HG03520 (cell line): ENCODE measurements at regions not wholly inside any gene's neighbourhood (a gene's known extent, or its start where the extent isn't known, plus 50 kb on each side); places are given as distances from the start of the nearest gene placed in this dataset.
"Not testable (repeated sequence)": the region's sequence is repeated elsewhere in the genome, so short reads cannot be mapped to it uniquely, and the experiment has no call there.

Experiments
- ATAC-seq: cut with Tn5 transposase; IDR thresholded peaks from one replicate; pipeline ENCODE4 v1.9.1; 2021; ENCODE audit warnings: mild to moderate bottlenecking, moderate library complexity; ENCODE audit not compliant: unreplicated experiment

DNA sequence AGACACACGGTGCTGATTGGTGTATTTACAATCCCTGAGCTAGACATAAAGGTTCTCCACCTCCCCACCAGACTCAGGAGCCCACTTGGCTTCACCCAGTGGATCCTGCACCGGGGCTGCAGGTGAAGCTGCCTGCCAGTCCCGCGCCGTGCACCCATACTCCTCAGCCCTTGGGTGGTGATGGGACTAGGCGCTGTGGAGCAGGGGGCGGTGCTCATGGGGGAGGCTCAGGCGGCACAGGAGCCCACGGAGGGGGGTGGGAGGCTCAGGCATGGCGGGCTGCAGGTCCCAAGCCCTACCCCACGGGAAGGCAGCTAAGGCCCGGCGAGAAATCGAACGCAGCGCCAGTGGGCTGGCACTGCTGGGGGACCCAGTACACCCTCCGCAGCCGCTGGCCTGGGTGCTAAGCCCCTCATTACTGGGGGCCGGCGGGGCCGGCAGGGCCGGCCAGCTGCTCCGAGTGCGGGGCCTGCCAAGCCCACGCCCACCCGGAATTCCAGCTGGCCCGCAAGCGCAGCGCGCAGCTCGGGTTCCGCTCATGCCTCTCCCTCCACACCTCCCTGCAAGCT lies 1447.2 kb downstream of the RAPGEF2 start:
- ATAC-seq: not testable (repeated sequence)

DNA sequence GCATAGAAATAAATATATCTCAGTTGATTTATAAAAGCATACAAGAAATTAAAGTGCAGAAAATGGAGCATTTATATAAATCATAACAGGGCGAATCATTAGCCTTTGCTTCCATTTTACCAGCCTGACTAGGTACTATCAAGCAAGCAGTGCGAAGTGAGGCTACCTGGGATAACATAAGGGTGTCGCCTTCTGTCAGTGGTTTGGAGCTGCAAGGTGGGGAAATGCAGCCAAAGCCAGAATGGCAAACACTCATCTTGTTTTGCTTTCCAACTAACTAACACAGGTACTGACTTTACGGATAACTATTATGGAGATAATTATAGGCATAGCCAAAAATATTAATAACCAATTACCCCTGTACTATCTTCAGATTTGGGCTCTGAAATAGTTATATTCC lies 1459.8 kb downstream of the RAPGEF2 start:
- no peak for ATAC-seq

DNA sequence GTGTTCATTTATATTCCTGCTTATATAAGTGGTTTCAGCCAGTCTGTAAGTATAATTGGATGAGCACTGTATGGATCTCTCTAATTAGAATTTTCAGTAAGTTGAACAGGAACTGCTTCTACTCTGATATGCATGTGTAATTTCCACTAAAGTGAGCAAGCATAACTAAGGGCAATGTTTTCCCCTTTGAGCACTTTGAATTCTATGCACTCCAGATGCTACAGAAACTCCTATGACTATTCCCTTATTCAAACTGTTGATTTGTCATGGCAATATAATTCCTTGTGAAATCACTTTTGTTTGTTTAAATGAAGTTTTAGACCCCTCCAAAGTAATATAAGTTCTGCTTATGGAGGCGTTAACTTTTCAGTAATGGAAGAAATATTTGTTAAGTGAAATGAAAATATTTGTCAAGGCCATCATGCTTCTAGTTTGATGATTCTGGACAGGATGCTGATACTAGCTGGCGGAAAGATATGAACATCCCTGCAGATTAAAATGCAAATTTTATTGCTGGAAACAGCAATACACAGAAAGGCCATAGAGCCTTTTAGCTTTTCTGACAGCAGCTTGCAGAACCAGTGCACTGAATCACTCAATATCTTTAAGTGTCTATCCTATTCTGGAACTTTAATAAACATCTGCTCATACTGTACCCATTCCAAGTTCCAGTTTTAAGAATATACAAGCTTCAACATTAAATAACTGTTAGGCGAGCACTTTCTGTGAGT lies 1460.8 kb downstream of the RAPGEF2 start:
- no peak for ATAC-seq

DNA sequence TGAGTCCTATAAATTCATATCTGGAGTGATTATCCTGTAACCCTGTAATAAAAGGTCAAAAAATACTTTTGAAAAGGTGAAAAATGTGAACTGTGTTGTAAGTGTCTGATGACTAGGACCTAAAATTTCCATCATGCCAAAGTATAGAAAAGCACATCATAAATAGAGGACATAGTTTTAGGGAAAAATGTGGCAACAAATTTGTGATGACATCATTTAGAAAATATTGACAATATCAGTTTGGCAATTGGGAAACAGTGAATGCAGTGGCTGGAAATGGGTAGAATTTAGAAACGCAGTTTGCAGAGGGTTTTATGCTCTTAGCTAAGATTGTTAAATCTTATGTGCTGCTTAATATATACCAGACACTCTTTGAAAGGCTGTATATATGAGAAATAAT lies 1464.8 kb downstream of the RAPGEF2 start:
- no peak for ATAC-seq

DNA sequence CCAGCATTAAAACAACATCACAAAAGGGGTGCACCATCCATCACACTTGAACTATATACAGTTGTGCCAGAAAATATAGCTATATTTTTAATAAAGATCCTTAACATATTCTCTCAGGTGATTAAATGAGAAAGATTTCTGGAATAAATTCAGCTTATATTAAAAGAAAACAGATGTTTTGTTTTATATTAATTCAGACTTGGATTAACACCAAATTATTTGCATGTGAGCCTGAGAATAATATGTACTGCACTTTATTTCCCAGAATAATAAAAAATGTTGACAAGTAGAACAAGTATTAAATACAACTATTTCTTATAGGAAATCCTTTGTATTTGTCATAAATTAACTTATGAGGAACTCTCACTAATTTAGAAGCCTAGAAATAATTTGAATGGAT lies 1467.4 kb downstream of the RAPGEF2 start:
- no peak for ATAC-seq

DNA sequence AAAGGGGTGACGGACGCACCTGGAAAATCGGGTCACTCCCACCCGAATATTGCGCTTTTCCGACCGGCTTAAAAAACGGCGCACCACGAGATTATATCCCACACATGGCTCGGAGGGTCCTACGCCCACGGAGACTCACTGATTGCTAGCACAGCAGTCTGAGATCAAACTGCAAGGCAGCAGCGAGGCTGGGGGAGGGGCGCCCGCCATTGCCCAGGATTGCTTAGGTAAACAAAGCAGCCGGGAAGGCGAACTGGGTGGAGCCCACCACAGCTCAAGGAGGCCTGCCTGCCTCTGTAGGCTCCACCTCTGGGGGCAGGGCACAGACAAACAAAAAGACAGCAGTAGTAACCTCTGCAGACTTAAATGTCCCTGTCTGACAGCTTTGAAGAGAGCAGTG lies 1471.4 kb downstream of the RAPGEF2 start:
- not testable (repeated sequence) for ATAC-seq

DNA sequence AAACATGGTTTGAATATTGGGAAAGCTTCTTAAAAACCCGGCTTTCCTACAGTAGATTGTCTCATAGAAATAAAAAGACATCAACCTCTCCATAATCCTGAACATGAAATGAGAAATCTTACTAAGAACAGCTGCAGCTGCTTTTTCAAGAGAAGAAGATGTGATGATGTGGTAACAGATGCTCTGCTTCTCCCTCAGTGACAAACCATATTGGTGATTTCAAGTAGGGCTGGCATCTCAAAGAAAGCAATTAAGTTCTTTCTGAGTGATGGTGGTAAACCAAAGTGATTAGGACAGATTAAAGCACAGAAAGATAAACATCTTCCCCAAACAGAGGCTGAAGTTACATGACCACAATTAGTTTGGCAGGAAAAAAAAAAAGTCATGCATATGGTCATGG lies 1477.7 kb downstream of the RAPGEF2 start:
- no peak for ATAC-seq

DNA sequence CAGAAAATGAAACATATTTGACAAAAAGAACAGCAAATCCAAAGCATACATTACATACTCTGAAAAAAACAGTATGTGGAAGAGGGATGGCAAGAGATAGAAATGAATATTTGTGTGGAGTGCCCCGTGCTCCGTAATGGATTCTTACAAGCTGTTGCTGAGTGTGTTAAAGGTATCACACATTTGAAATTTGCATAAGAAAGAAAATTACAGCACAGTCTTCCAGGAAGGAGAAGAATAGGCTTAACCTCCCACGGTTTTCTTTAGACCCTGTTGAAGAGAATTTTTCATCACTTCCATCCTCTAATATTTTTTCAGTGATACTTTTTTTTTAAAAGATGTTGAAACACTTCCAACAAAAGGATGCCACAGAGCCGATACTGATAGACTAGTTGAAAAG lies 1489.4 kb downstream of the RAPGEF2 start:
- no peak for ATAC-seq

DNA sequence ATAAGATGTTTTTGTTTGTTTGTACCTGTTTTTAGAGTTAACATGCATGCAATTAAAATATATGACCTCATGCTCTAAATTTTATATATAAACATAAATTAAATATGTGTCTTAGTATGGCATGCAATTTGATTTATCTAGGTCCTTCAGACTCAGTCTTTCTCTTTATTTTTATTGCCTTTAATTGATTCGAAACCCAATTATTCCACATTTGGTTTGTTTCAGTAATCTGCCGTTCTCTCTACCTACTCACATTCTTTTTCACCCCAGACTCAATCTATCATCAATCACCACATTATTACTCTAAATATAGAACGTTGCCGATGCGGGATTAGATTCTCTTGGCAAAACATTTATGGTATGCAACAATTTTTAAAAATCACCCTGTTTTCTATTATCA lies 1492.8 kb downstream of the RAPGEF2 start:
- ATAC-seq: no peak

DNA sequence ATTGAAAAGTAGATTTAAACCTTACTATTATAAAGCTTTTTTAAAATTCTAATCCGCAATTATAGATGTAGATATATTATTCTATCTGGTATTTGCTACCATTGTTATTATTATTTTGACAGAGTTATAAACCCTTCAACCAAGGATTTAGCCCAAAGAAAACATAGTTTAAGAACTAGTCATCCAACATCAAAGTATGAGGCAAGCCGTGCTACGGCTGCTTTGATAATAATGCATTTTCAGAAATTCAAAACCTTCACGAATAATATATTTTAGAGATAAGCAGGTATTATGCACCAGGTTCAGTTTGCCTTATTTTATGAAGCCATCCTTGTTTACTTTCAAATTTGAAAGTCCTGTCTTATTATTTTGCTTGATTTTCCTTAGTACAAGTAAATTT lies 1501.7 kb downstream of the RAPGEF2 start:
- ATAC-seq: no peak

DNA sequence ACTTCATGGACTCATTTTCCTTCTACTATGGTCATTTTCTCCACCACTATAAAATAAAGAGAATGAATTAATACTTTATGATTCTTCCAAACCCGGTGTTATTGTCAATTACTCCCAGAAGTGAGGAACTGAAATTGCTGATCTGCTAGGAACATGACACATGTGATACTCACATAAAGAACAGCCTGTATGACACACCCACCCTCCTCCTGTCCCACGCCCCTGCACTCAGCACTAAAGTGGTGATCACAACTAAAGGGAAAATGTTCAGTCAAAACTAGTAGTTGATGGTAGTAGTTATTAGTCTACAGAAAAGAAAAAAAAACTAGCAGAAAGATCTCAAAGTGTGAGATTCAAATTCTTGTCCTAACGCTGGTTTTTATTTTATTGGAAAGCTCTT lies 1508.3 kb downstream of the RAPGEF2 start:
- no peak for ATAC-seq

DNA sequence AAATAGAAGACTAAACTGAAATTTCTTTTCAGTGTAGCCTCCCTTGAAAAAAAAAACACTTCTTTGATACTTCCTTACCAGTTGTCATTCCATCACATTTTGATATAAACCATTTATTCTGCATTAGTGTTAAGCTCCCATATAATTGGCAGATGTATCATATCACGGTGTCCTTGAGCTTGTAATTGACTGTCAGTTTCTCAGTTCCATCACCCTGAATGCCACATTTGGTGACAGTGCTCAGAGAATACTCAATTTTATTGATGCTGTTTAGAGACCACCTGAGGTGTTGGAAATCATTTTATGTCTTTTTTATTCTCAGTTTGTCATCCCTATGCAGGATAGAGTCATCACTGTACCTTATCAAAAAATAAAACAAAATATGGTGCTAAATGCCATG lies 1528.2 kb downstream of the RAPGEF2 start:
- ATAC-seq: no peak

DNA sequence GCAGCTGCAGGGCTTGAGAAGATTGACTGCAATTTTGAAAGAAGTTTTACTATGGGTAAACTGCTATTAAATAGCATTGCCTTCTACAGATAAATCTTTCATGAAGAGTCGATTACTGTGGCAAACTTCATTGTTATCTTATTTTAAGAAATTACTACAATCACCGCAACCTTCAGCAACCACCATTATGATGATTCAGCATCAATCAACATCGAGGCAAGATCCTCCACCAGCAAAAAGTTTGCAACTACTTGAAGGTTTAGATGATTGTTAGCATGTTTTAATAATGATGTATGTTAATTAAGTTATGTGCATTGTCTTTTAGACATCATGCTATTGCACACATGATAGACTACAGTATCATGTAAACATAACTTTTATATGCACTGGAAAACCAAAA lies 1511.0 kb downstream of the FSTL5 start:
- ATAC-seq: no peak

DNA sequence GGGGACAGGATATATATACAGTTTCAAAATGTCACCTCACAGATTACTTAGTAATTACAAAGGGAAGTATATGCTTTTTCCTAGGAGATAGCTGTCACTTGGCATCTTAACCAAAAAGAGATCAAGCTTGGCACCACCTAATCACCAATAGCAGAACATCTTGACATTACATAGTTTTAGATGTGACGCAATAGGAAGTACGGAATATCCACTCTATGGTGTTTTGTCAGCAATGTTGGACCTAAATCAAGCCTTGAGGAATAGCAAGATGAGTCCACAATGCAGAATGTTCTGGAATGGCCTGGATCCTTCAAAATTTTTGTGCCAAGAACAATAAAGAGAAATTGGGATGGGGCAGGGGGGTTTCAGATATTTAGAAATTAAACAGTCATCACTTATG lies 1488.2 kb downstream of the FSTL5 start:
- ATAC-seq: no peak

DNA sequence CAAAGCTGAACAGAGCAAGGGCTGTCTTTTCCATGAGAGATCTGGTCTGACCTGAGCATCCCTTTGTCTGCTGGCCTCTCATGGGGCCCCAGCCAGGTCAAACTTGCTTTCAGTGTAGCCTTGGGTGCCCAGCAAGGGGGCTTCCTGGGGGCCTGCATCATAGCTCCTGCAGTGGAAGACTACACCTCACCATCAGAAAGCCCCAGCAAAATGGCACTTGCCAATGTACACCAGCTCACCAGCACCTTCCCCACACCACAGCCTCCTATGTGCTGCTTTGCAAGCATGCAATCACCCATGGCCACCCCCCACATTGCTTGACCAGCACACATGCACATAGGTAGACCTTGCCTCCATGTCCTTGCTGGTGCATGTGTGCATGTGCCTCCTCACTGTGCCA lies 1478.1 kb downstream of the FSTL5 start:
- no peak for ATAC-seq

DNA sequence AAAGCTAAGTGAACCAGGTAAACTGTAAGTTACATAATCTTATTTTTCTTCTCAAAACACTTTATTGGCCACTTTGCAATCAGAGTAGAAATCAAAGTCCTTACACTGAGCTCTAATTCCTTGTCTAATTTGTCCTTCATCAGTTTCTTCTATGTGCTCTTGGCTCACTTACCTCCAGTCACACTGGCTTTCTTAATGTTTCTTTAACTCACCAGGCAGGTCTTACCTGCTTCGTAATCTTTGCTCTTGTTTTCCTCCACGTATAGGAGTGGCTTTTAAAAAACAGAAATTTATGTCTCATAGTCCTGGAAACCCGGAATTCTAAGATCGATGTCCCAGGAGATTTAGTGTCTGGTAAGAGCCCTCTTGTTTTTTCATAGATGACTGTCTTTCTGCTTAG lies 1462.1 kb downstream of the FSTL5 start:
- ATAC-seq: no peak

DNA sequence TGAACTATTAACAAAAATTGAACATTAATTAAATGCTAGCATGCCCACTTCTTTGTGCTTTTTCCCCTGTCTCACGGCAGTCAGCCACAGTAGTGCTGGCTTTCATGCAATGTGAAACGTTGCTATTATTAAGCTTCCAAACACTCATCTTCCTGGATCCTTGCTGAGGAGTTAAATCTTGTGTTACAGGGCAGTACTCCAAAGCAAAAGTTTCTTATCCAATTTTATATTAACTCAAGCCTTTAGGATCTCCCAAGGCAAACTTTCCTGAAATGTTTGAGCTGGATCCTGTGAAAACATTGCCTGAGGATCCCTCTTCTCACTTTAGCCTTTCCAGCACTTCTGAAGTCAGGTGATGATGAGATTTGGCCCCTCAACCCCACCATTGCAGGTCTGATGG lies 1454.8 kb downstream of the FSTL5 start:
- no peak for ATAC-seq

DNA sequence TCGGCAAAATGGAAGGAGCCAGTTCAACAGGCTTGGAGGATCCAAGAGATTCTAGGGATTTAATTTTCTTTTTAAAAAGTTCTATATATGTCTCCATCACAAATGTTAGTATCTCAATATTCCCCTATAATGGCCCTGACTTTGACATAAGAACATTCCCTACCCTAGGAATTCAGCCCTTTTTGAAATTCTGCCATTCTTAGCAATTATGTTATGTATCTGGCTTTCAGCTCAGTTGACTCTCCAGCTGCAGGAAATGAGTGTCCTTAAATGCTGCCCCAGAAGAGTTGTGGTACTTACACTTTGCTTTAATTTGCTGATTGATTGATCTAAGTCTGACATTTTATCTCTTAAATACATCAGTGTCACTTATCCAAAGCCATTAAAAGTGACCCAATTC lies 1454.3 kb downstream of the FSTL5 start:
- no peak for ATAC-seq

DNA sequence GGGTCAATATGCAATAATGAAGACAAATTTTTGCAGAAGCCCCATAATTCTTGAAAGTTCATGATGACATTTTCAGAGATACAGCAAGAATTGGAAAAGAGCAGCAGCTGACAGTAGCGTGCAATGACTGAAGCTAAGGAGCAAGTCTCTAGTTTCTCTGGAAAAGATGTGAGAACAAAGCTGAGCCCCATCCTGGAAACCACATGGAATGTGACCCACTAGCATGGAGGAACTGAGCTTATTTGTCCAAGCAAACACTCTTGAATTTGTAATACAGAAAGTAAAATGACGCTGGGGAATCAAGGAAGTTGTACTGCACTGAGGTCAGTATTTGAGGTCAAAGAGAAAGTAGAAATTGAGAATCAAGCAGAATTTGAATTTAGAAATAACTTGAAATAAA lies 1447.2 kb downstream of the FSTL5 start:
- ATAC-seq: no peak

DNA sequence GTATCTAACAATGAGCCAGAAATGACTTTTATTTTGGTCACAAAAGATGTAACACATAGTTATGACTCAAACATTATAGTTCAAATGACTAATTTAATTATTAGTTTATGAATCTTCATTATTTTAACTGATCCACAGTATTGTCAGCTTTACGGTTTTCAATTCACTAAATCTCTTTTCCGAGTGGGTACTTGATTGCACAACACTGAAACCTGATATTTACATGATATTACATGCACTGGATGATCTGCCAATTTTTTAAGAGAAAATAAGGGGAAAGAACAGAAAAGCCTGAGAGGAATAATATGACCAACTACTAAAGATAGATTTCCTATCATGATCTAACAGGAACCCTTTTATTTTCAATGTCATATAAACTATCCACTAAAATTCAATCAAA lies 1446.0 kb downstream of the FSTL5 start:
- no peak for ATAC-seq

DNA sequence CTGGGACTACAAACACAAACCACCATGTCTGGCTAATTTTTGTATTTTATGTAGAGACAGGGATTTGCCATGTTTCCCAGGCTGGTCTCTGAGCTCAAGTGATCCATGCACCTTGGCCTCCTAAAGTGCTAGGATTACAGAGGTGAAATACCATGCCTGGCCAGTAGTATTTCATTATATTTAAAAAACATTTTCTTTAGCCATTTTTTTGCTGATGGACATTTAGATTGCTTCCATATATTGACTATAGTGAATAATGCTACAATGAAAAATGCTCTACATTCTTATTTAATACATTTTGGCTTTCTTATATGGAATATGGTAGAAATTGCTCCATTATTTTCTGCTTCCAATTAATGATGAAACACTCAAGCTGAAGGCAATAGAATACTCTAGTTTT lies 1439.7 kb downstream of the FSTL5 start:
- no peak for ATAC-seq

DNA sequence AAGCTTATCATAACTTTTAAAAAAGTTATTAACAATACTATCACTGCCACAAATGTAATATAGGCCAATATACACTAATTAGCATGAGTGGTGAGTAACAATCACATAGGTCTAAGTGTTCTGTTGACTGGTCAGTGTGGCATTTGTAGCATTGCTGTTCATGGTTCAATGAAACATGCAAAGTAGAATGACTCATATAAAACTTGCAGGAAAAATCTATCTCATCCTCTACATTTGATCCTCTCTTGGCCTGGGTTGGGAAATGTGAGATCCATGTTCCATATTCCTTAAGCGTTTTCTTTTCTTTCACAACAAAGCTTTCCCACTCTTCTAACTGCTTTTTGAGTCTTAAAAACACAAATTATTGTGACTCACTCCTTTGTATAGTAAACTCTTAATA lies 1418.7 kb downstream of the FSTL5 start:
- ATAC-seq: no peak

DNA sequence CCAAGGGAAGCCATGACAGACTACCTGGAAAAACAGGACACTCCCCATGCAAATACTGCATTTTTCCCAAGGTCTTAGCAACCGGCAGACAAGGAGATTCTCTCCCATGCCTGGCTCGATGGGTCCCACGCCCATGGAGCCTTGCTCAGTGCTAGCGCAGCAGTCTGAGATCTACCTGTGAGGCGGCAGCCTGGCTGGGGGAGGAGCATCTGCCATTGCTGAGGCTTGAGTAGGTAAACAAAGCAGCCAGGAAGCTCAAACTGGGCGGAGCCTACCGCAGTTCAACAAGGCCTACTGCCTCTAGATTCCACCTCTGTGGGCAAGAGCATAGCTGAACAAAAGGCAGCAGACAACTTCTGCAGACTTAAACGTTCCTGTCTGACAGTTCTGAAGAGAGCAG lies 1417.2 kb downstream of the FSTL5 start:
- ATAC-seq: not testable (repeated sequence)
